ENCODE measurements at regions not wholly inside any gene's neighbourhood (a gene's known extent, or its start where the extent isn't known, plus 50 kb on each side); places are given as distances from the start of the nearest gene placed in this dataset.

- peaks cover 34% of the 10 kb centered on the region for H3K27me3 Mint-ChIP-seq (ENCODE audit: low read depth, poor library complexity)
- no peak for DNase-seq
- no peak for TF ChIP-seq CTCF (IDR thresholded peaks at IDR 0.05)
- H3K36me3 Mint-ChIP-seq (ENCODE audit: low read depth), result no peaks in the 10 kb centered on the region
- H3K4me1 Mint-ChIP-seq, result peaks cover 63% of the 10 kb centered on the region
- no peak overlapping the region for H3K27ac Mint-ChIP-seq
- peaks cover 28% of the 10 kb centered on the region for H3K9me3 Mint-ChIP-seq
- H3K4me3 Mint-ChIP-seq, result no peak overlapping the region
Measured at GRCh38 chrX:39611468-39611867, 486.3 kb downstream of the BCOR start.

- H3K4me3 Mint-ChIP-seq, result peak overlapping the region; percentile 76
- peaks cover 60% of the 10 kb centered on the region for H3K4me1 Mint-ChIP-seq
- H3K9me3 Mint-ChIP-seq, result peaks cover 22% of the 10 kb centered on the region
- no peak overlapping the region for H3K27ac Mint-ChIP-seq
- H3K36me3 Mint-ChIP-seq (ENCODE audit: low read depth), result no peaks in the 10 kb centered on the region
- H3K27me3 Mint-ChIP-seq (ENCODE audit: low read depth, poor library complexity), result peaks cover 34% of the 10 kb centered on the region
- no peak for TF ChIP-seq CTCF (IDR thresholded peaks at IDR 0.05)
- DNase-seq, result peak; percentile 58
Measured at GRCh38 chrX:39613482-39613995, 484.2 kb downstream of the BCOR start.

- H3K27ac Mint-ChIP-seq, result no peak overlapping the region
Measured at GRCh38 chrX:39613997-39614679, 483.6 kb downstream of the BCOR start.

GRCh38 chrX:39614680-39614998 lies 483.1 kb downstream of the BCOR start:
- H3K36me3 Mint-ChIP-seq (ENCODE audit: low read depth), result no peaks in the 10 kb centered on the region
- peaks cover 52% of the 10 kb centered on the region for H3K4me1 Mint-ChIP-seq
- no peak for DNase-seq
- TF ChIP-seq CTCF (IDR thresholded peaks at IDR 0.05), result no peak
- no peak overlapping the region for H3K4me3 Mint-ChIP-seq
- peaks cover 39% of the 10 kb centered on the region for H3K27me3 Mint-ChIP-seq (ENCODE audit: low read depth, poor library complexity)
- no peak overlapping the region for H3K27ac Mint-ChIP-seq
- peaks cover 27% of the 10 kb centered on the region for H3K9me3 Mint-ChIP-seq

More at GRCh38 chrX:39613997-39614679, 483.6 kb downstream of the BCOR start:
- no peaks in the 10 kb centered on the region for H3K36me3 Mint-ChIP-seq (ENCODE audit: low read depth)
- H3K9me3 Mint-ChIP-seq, result peaks cover 26% of the 10 kb centered on the region
- H3K4me1 Mint-ChIP-seq, result peaks cover 54% of the 10 kb centered on the region
- peak overlapping the region; percentile 76 for H3K4me3 Mint-ChIP-seq
- no peak for TF ChIP-seq CTCF (IDR thresholded peaks at IDR 0.05)
- DNase-seq, result no peak
- peaks cover 34% of the 10 kb centered on the region for H3K27me3 Mint-ChIP-seq (ENCODE audit: low read depth, poor library complexity)

- no peak overlapping the region for H3K27ac Mint-ChIP-seq
- TF ChIP-seq CTCF (IDR thresholded peaks at IDR 0.05), result no peak
- no peak for DNase-seq
- peaks cover 36% of the 10 kb centered on the region for H3K27me3 Mint-ChIP-seq (ENCODE audit: low read depth, poor library complexity)
- H3K36me3 Mint-ChIP-seq (ENCODE audit: low read depth), result no peaks in the 10 kb centered on the region
- peaks cover 42% of the 10 kb centered on the region for H3K9me3 Mint-ChIP-seq
- peaks cover 38% of the 10 kb centered on the region for H3K4me1 Mint-ChIP-seq
- H3K4me3 Mint-ChIP-seq, result no peak overlapping the region
Measured at GRCh38 chrX:39616098-39616729, 481.5 kb downstream of the BCOR start.

GRCh38 chrX:39616731-39617130 lies 481.0 kb downstream of the BCOR start:
- Mint-ChIP-seq H3K4me1 (peaks cover 32% of the 10 kb centered on the region), H3K4me3 (no peak overlapping the region), H3K9me3 (peaks cover 43% of the 10 kb centered on the region), H3K27me3 (ENCODE audit: low read depth, poor library complexity) (peaks cover 36% of the 10 kb centered on the region), H3K27ac (no peak overlapping the region), H3K36me3 (ENCODE audit: low read depth) (no peaks in the 10 kb centered on the region)
- no peak for DNase-seq
- TF ChIP-seq CTCF (IDR thresholded peaks at IDR 0.05), result no peak

Measured in nephron progenitor cell (in vitro differentiated cells).